ENCODE measurements at regions not wholly inside any gene's neighbourhood (a gene's known extent, or its start where the extent isn't known, plus 50 kb on each side); places are given as distances from the start of the nearest gene placed in this dataset.

- TF ChIP-seq CTCF (IDR thresholded peaks at IDR 0.05; ENCODE audit: low read depth, low read length, poor library complexity, severe bottlenecking) (no peak), EZH2phosphoT487 (IDR thresholded peaks at IDR 0.05; ENCODE audit: borderline replicate concordance, low read length) (no peak)
- no peaks in the 10 kb centered on the region for H3K36me3 ChIP-seq (ENCODE audit: control insufficient read depth, low read length)
Observed at GRCh38 chr7:39824456-39825200, 125.4 kb upstream of the CDK13 start.

GRCh38 chr7:39825401-39825980, 124.6 kb upstream of the CDK13 start:
- Histone ChIP-seq H3K9me2 (replicated peaks; ENCODE audit: control insufficient read depth, low read length) (no peaks in the 10 kb centered on the region), H3K27me3 (ENCODE audit: control insufficient read depth, low read length) (peaks cover 51% of the 10 kb centered on the region), H3K9me3 (ENCODE audit: control insufficient read depth, insufficient read depth, low read length) (no peaks in the 10 kb centered on the region), H3K4me1 (ENCODE audit: control insufficient read depth, low read length) (peaks cover 7% of the 10 kb centered on the region), H3K4me3 (ENCODE audit: low read length) (no peak overlapping the region), H3K27ac (ENCODE audit: low read depth, low read length) (no peak overlapping the region), H3K36me3 (ENCODE audit: control insufficient read depth, low read length) (no peaks in the 10 kb centered on the region), H3K79me2 (ENCODE audit: control insufficient read depth, low read length) (no peaks in the 10 kb centered on the region), H3F3A (ENCODE audit: control insufficient read depth, insufficient read depth) (no peaks in the 10 kb centered on the region), H3K4me2 (ENCODE audit: low read length) (no peak overlapping the region), H4K20me1 (ENCODE audit: control insufficient read depth, insufficient read depth, low read depth, low read length) (no peaks in the 10 kb centered on the region)
- TF ChIP-seq CTCF (IDR thresholded peaks at IDR 0.05; ENCODE audit: low read depth, low read length, poor library complexity, severe bottlenecking) (no peak), EZH2phosphoT487 (IDR thresholded peaks at IDR 0.05; ENCODE audit: borderline replicate concordance, low read length) (no peak)

More at GRCh38 chr7:39824456-39825200, 125.4 kb upstream of the CDK13 start:
- Histone ChIP-seq H3K4me3 (ENCODE audit: low read length) (no peak overlapping the region), H3K79me2 (ENCODE audit: control insufficient read depth, low read length) (no peaks in the 10 kb centered on the region), H3K27me3 (ENCODE audit: control insufficient read depth, low read length) (peaks cover 51% of the 10 kb centered on the region), H4K20me1 (ENCODE audit: control insufficient read depth, insufficient read depth, low read depth, low read length) (no peaks in the 10 kb centered on the region), H3K9me2 (replicated peaks; ENCODE audit: control insufficient read depth, low read length) (no peaks in the 10 kb centered on the region), H3K4me2 (ENCODE audit: low read length) (no peak overlapping the region), H3K4me1 (ENCODE audit: control insufficient read depth, low read length) (peaks cover 7% of the 10 kb centered on the region), H3K9me3 (ENCODE audit: control insufficient read depth, insufficient read depth, low read length) (no peaks in the 10 kb centered on the region), H3F3A (ENCODE audit: control insufficient read depth, insufficient read depth) (no peaks in the 10 kb centered on the region), H3K27ac (ENCODE audit: low read depth, low read length) (no peak overlapping the region)

GRCh38 chr7:39826166-39826565, 123.9 kb upstream of the CDK13 start:
- no peak overlapping the region for H3K4me3 ChIP-seq (ENCODE audit: low read length)
- no peak overlapping the region for H3K4me2 ChIP-seq (ENCODE audit: low read length)
- H3K9me2 ChIP-seq (replicated peaks; ENCODE audit: control insufficient read depth, low read length) = no peaks in the 10 kb centered on the region
- peaks cover 48% of the 10 kb centered on the region for H3K27me3 ChIP-seq (ENCODE audit: control insufficient read depth, low read length)
- H3F3A ChIP-seq (ENCODE audit: control insufficient read depth, insufficient read depth) = no peaks in the 10 kb centered on the region
- no peaks in the 10 kb centered on the region for H3K36me3 ChIP-seq (ENCODE audit: control insufficient read depth, low read length)
- H3K27ac ChIP-seq (ENCODE audit: low read depth, low read length) = no peak overlapping the region
- H3K9me3 ChIP-seq (ENCODE audit: control insufficient read depth, insufficient read depth, low read length) = no peaks in the 10 kb centered on the region
- H3K4me1 ChIP-seq (ENCODE audit: control insufficient read depth, low read length) = peaks cover 7% of the 10 kb centered on the region
- H3K79me2 ChIP-seq (ENCODE audit: control insufficient read depth, low read length) = no peaks in the 10 kb centered on the region
- no peaks in the 10 kb centered on the region for H4K20me1 ChIP-seq (ENCODE audit: control insufficient read depth, insufficient read depth, low read depth, low read length)
- TF ChIP-seq CTCF (IDR thresholded peaks at IDR 0.05; ENCODE audit: low read depth, low read length, poor library complexity, severe bottlenecking) = no peak
